T-cell (primary cell): ENCODE measurements at regions not wholly inside any gene's neighbourhood (a gene's known extent, or its start where the extent isn't known, plus 50 kb on each side); places are given as distances from the start of the nearest gene placed in this dataset.

Source experiments
- ATAC-seq, 4 experiments: fragments of 200-7000 bp in 3 of 4; fragments of 150-1000 bp in 1 of 4; cut with Tn5 transposase; replicated peaks in 1 of 4; 1 replicate in 3 of 4; 2 replicates in 1 of 4; pipeline ENCODE4 v1.10.0; 2021; ENCODE audit warnings: moderate library complexity in 3 of 4, mild to moderate bottlenecking in 2 of 4, moderate number of reproducible peaks in 1 of 4
- CTCF ChIA-PET, 2 donors: fragments of 300-600 bp; sonication (Branson Sonifier 250); formaldehyde crosslinking; loops; one replicate each; lab custom pipeline; 2022; ENCODE audit warnings: antibody characterized with exemption in 2 of 2; lab: Charles Lee
- POLR2A ChIA-PET, 2 donors: fragments of 300-600 bp; sonication (Branson Sonifier 250); formaldehyde crosslinking; loops; one replicate each; lab custom pipeline; 2022; ENCODE audit warnings: antibody characterized with exemption in 2 of 2; lab: Charles Lee
- DNase-seq, 35 experiments: peaks; one replicate each; pipeline versions ENCODE4 v3.0.0 to v3.0.0-alpha.2; 2013 to 2023
- H3K27ac ChIP-seq: one replicate; pipeline ENCODE4 v1.5.1; 2013; ENCODE audit warnings: low read length
- H3K27me3 ChIP-seq, 2 experiments: replicated peaks in 1 of 2; 1 replicate in 1 of 2; 2 replicates in 1 of 2; pipeline versions ENCODE4 v1.6.1 to v1.7.0; 2013; ENCODE audit warnings: low read length in 1 of 2, mixed read lengths in 1 of 2; ENCODE audit not compliant: control insufficient read depth in 2 of 2, insufficient read depth in 2 of 2; ENCODE audit errors: extremely low read depth in 1 of 2
- H3K36me3 ChIP-seq, 2 donors: 1 replicate in 1 of 2; 2 replicates in 1 of 2; pipeline versions ENCODE4 v1.6.1 to v1.7.0; 2013; ENCODE audit warnings: low read length in 1 of 2; ENCODE audit not compliant: control insufficient read depth in 2 of 2, insufficient read depth in 1 of 2; ENCODE audit errors: extremely low read depth in 1 of 2
- H3K4me1 ChIP-seq, 2 experiments: 1 replicate in 1 of 2; 2 replicates in 1 of 2; pipeline versions ENCODE4 v1.6.1 to v1.7.0; 2013; ENCODE audit warnings: low read length in 2 of 2, mixed read lengths in 1 of 2; ENCODE audit not compliant: insufficient read depth in 2 of 2, control insufficient read depth in 1 of 2; ENCODE audit errors: extremely low read depth in 1 of 2
- H3K4me3 ChIP-seq, 2 donors: 1 replicate in 1 of 2; 2 replicates in 1 of 2; pipeline versions ENCODE4 v1.5.1 to v1.7.0; 2013; ENCODE audit warnings: mild to moderate bottlenecking in 2 of 2, low read length in 1 of 2, moderate library complexity in 1 of 2; ENCODE audit not compliant: control insufficient read depth in 1 of 2; ENCODE audit errors: extremely low read depth in 1 of 2
- H3K9me3 ChIP-seq: 2 replicates; pipeline ENCODE4 v1.7.0; 2013
- H3K27ac Mint-ChIP-seq, 2 donors: one replicate each; pipeline ENCODE4 v1.8.0; 2020 to 2021; ENCODE audit warnings: mild to moderate bottlenecking in 2 of 2, mixed read lengths in 2 of 2
- H3K27me3 Mint-ChIP-seq, 2 donors: one replicate each; pipeline ENCODE4 v1.8.0; 2021 to 2022; ENCODE audit warnings: mixed read lengths in 2 of 2
- H3K36me3 Mint-ChIP-seq: one replicate; pipeline ENCODE4 v1.8.0; 2021; ENCODE audit warnings: mixed read lengths
- H3K4me1 Mint-ChIP-seq, 3 donors: one replicate each; pipeline ENCODE4 v1.8.0; 2020 to 2022; ENCODE audit warnings: mixed read lengths in 3 of 3, mild to moderate bottlenecking in 1 of 3
- H3K4me3 Mint-ChIP-seq, 3 donors: one replicate each; pipeline ENCODE4 v1.8.0; 2020 to 2022; ENCODE audit warnings: mild to moderate bottlenecking in 3 of 3, mixed read lengths in 3 of 3, moderate library complexity in 3 of 3
- H3K9me3 Mint-ChIP-seq, 3 donors: one replicate each; pipeline ENCODE4 v1.8.0; 2020 to 2022; ENCODE audit warnings: mixed read lengths in 3 of 3
- WGBS: methylation state at CpG from one replicate; pipeline ENCODE4 v1.1.5; 2013; ENCODE audit warnings: missing lambda C conversion rate; ENCODE audit not compliant: insufficient coverage; 5-methylcytosine and 5-hydroxymethylcytosine counted together

DNA sequence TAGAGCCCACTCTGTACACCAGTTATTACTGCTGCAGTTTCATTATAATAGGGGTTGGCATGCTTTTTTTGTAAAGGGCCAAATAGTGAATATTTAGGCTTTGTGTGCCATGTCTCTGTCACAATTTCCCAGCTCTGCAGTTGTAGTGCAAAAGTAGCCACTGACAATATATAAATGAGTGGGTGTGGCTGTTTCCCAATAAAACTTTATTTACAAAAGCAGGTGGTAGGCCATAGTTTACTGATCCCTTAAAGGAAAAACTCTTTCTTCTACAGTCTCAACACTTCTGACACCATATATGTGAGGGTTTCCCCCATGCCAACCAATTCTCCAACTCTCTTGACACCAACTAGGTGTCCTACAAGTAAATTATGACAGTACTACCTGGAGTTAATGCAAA lies 110.2 kb upstream of the NAP1L1 start:
- POLR2A ChIA-PET: no interaction called here

GRCh38 chr12:76193961-76194360 lies 109.5 kb upstream of the NAP1L1 start:
- no peak for DNase-seq
- POLR2A ChIA-PET: interaction anchor here in 1 of 2 donors (0.6 kb wide), 1 partner anchor 126 kb away, joined by 3 read pairs; no protein-coding TSS in a partner anchor
- H3K27ac ChIP-seq: no peak overlapping the region
- H3K9me3 ChIP-seq: peaks cover 3% of the 10 kb centered on the region
- H3K36me3 ChIP-seq: no peaks in the 10 kb centered on the region
- CTCF ChIA-PET: no interaction called here
- Mint-ChIP-seq H3K27me3 (peaks cover 12 to 15% of the 10 kb centered on the region in 2 donors), H3K27ac (no peak overlapping the region), H3K9me3 (peaks cover 4 to 15% (median 5%) of the 10 kb centered on the region in 3 donors), H3K4me3 (no peak overlapping the region), H3K4me1 (peaks cover 0 to 12% (median 2%) of the 10 kb centered on the region in 3 donors), H3K36me3 (no peaks in the 10 kb centered on the region)
- ATAC-seq: no peak
- H3K27me3 ChIP-seq: no peaks in the 10 kb centered on the region
- H3K4me1 ChIP-seq: peaks cover 0 to 3% of the 10 kb centered on the region in 2 experiments
- 79% methylated on average over 2 of the region's 4 CpGs for WGBS
- no peak overlapping the region for H3K4me3 ChIP-seq

More for the DNA sequence above, 110.2 kb upstream of the NAP1L1 start:
- CTCF ChIA-PET: no interaction called here
- peaks cover 3% of the 10 kb centered on the region for H3K9me3 ChIP-seq
- peaks cover 5 to 23% (median 10%) of the 10 kb centered on the region in 3 donors for H3K9me3 Mint-ChIP-seq
- H3K27ac Mint-ChIP-seq: no peak overlapping the region
- H3K4me3 ChIP-seq: no peak overlapping the region
- peaks cover 0 to 12% (median 2%) of the 10 kb centered on the region in 3 donors for H3K4me1 Mint-ChIP-seq
- H3K36me3 ChIP-seq: no peaks in the 10 kb centered on the region
- H3K36me3 Mint-ChIP-seq: no peaks in the 10 kb centered on the region
- ATAC-seq (no peak), DNase-seq (no peak)
- H3K4me3 Mint-ChIP-seq: no peak overlapping the region
- H3K4me1 ChIP-seq: peaks cover 0 to 3% of the 10 kb centered on the region in 2 experiments
- no peaks in the 10 kb centered on the region for H3K27me3 ChIP-seq
- H3K27ac ChIP-seq: no peak overlapping the region
- peaks cover 12% of the 10 kb centered on the region in 2 donors for H3K27me3 Mint-ChIP-seq

DNA sequence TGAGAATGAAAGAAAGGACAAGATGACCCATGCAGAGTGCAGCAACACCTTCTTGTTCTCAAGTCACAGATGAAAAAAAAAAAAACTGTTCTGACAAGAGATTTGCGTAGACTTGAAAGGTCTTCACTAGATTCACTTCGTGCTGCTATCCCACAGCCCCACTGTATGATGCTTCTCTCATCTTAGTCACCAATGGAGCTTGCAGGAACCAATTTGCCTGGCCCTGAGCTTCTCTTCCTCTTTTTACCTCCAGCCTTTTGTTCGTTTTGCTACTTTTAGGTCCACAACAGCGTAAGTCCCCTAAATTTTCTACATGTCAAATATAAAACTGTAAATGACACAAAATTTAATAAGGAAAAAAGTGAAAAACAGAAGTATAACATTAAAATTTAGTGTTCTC lies 107.9 kb upstream of the NAP1L1 start:
- no peaks in the 10 kb centered on the region for H3K27me3 ChIP-seq
- Mint-ChIP-seq H3K27me3 (peaks cover 16 to 21% of the 10 kb centered on the region in 2 donors), H3K4me3 (no peak overlapping the region), H3K9me3 (peaks cover 0 to 2% (median 0%) of the 10 kb centered on the region in 3 donors), H3K27ac (no peak overlapping the region), H3K36me3 (no peaks in the 10 kb centered on the region), H3K4me1 (peaks cover 0 to 10% (median 2%) of the 10 kb centered on the region in 3 donors)
- CTCF ChIA-PET: interaction anchor here in 1 of 2 donors (0.7 kb wide), 1 partner anchor 90 kb away, joined by 4 read pairs; no protein-coding TSS in a partner anchor
- no peaks in the 10 kb centered on the region for H3K36me3 ChIP-seq
- POLR2A ChIA-PET: no interaction called here
- no peak for ATAC-seq
- H3K9me3 ChIP-seq: no peaks in the 10 kb centered on the region
- WGBS: 62% methylated on average over 2 of the region's 4 CpGs
- no peak overlapping the region for H3K27ac ChIP-seq
- H3K4me1 ChIP-seq: peaks cover 0 to 3% of the 10 kb centered on the region in 2 experiments
- no peak for DNase-seq
- H3K4me3 ChIP-seq: no peak overlapping the region

GRCh38 chr12:76190299-76190698 lies 105.8 kb upstream of the NAP1L1 start:
- CTCF ChIA-PET: interaction anchor here in 1 of 2 donors (0.7 kb wide), 1 partner anchor 16 kb away, joined by 5 read pairs; no protein-coding TSS in a partner anchor
- peaks cover 13 to 23% of the 10 kb centered on the region in 2 donors for H3K27me3 Mint-ChIP-seq
- H3K4me1 Mint-ChIP-seq: peaks cover 0 to 5% (median 0%) of the 10 kb centered on the region in 3 donors
- H3K27ac ChIP-seq: no peak overlapping the region
- ATAC-seq (no peak), DNase-seq (no peak)
- WGBS: 40% methylated on average over 1 of the region's 2 CpGs
- H3K27me3 ChIP-seq: no peaks in the 10 kb centered on the region
- no peaks in the 10 kb centered on the region for H3K9me3 Mint-ChIP-seq
- POLR2A ChIA-PET: no interaction called here
- H3K4me1 ChIP-seq: peaks cover 0 to 3% of the 10 kb centered on the region in 2 experiments
- no peak overlapping the region for H3K27ac Mint-ChIP-seq
- H3K4me3 Mint-ChIP-seq: no peak overlapping the region
- H3K4me3 ChIP-seq: no peak overlapping the region
- no peaks in the 10 kb centered on the region for H3K9me3 ChIP-seq
- no peaks in the 10 kb centered on the region for H3K36me3 ChIP-seq
- H3K36me3 Mint-ChIP-seq: no peaks in the 10 kb centered on the region

DNA sequence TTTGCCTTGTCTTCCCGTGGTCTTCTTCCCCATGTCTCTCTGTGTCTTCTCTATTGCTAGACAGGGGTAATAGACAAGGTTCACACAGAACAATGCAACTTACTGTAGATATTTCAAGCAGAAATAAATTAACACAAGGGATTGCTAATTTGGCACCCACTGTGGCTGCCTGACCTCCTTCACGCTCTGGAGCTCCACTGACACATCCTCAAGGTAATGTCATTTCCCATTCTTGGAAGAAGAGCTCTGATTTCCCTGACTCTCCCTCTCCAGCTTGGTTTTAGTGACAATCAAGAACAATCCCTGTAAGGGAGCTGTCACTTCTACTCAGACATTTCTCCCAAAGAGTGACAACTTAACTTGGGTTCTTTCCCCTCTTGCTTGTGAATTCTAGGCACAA lies 105.4 kb upstream of the NAP1L1 start:
- DNase-seq (no peak), ATAC-seq (no peak)
- H3K27me3 Mint-ChIP-seq: peaks cover 9 to 18% of the 10 kb centered on the region in 2 donors
- H3K4me1 Mint-ChIP-seq: peaks cover 0 to under 1% (median 0%) of the 10 kb centered on the region in 3 donors
- no peaks in the 10 kb centered on the region for H3K9me3 ChIP-seq
- H3K4me1 ChIP-seq: peaks cover 0 to 3% of the 10 kb centered on the region in 2 experiments
- no peaks in the 10 kb centered on the region for H3K36me3 Mint-ChIP-seq
- H3K4me3 Mint-ChIP-seq: no peak overlapping the region
- 68% methylated on average over 2 of the region's 2 CpGs for WGBS
- POLR2A ChIA-PET: no interaction called here
- H3K4me3 ChIP-seq: no peak overlapping the region
- no peak overlapping the region for H3K27ac ChIP-seq
- no peaks in the 10 kb centered on the region for H3K36me3 ChIP-seq
- H3K27me3 ChIP-seq: no peaks in the 10 kb centered on the region
- CTCF ChIA-PET: interaction anchor here in 1 of 2 donors (0.5 kb wide), 1 partner anchor 43 kb away, joined by 8 read pairs; no protein-coding TSS in a partner anchor
- no peak overlapping the region for H3K27ac Mint-ChIP-seq
- no peaks in the 10 kb centered on the region for H3K9me3 Mint-ChIP-seq

GRCh38 chr12:76187177-76187576 lies 102.7 kb upstream of the NAP1L1 start:
- H3K4me1 Mint-ChIP-seq: no peaks in the 10 kb centered on the region
- POLR2A ChIA-PET: no interaction called here
- no peak overlapping the region for H3K4me3 Mint-ChIP-seq
- Histone ChIP-seq H3K27ac (no peak overlapping the region), H3K9me3 (no peaks in the 10 kb centered on the region), H3K36me3 (no peaks in the 10 kb centered on the region), H3K4me1 (no peaks in the 10 kb centered on the region), H3K4me3 (no peak overlapping the region), H3K27me3 (no peaks in the 10 kb centered on the region)
- no peak for DNase-seq
- no peak for ATAC-seq
- no CpG with 5 or more reads among the region's 1 CpG for WGBS
- no peaks in the 10 kb centered on the region for H3K9me3 Mint-ChIP-seq
- CTCF ChIA-PET: no interaction called here
- H3K36me3 Mint-ChIP-seq: no peaks in the 10 kb centered on the region
- peaks cover 7 to 17% of the 10 kb centered on the region in 2 donors for H3K27me3 Mint-ChIP-seq
- no peak overlapping the region for H3K27ac Mint-ChIP-seq
